ENCODE measurements at regions not wholly inside any gene's neighbourhood (a gene's known extent, or its start where the extent isn't known, plus 50 kb on each side); places are given as distances from the start of the nearest gene placed in this dataset.

DNA sequence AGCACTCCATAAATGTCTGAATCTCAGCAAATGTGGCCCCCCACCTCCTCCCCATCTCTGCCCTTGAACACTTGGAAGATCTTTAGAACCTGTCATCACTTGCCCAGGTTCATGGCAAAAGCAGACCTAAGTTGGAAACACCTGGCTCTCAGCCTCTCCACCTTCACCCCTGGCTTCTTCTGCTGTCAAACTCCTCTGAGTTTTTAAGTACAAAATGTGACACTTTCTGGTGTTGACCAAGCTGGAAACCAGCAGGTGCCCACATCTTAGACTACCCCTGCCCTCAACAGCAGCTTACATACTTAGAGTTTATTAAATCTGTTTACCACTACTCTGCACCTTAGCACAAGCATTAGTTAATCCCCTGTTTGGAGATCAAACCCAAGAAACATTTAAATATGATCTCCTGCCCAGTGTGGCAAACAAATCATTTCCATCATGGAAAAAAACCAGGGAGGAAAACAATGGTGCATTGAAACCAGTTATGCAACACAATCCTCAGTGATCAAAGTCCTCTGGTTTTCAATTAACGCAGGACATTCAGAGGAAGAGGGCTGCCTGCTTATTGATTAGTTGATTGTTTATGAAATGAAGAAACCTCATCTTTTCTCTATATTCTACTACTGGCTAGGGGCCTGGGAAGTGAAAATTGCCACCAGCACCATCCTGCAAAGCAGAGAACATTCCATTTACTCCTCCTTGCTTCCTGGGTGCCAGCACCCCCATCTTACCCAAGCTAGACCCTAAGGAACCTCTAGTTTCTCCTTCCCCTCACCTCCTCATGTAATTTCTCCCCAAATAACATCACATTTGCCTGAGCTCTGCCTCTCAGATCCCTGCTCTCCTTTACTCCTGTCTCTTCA, 139.4 kb upstream of the RAB4A start:
- no peak overlapping the region for H3K4me3 Mint-ChIP-seq

More for the DNA sequence above, 139.4 kb upstream of the RAB4A start:
- ATAC-seq = no peak
- peaks cover 10% of the 10 kb centered on the region for H3K4me1 Mint-ChIP-seq
- H4K20me1 ChIP-seq (replicated peaks; ENCODE audit: insufficient read depth) = no peaks in the 10 kb centered on the region
- DNase-seq (ENCODE audit: low spot score) = no peak
- H3K36me3 Mint-ChIP-seq (ENCODE audit: low read depth) = peaks cover 28% of the 10 kb centered on the region
- no peak overlapping the region for H3K27ac Mint-ChIP-seq
- H3K4me1 ChIP-seq (ENCODE audit: insufficient read depth) = no peaks in the 10 kb centered on the region; the same call in 1 of the 2 replicates
- H3K4me2 ChIP-seq = no peak overlapping the region
- TF ChIP-seq, protein P1, sequence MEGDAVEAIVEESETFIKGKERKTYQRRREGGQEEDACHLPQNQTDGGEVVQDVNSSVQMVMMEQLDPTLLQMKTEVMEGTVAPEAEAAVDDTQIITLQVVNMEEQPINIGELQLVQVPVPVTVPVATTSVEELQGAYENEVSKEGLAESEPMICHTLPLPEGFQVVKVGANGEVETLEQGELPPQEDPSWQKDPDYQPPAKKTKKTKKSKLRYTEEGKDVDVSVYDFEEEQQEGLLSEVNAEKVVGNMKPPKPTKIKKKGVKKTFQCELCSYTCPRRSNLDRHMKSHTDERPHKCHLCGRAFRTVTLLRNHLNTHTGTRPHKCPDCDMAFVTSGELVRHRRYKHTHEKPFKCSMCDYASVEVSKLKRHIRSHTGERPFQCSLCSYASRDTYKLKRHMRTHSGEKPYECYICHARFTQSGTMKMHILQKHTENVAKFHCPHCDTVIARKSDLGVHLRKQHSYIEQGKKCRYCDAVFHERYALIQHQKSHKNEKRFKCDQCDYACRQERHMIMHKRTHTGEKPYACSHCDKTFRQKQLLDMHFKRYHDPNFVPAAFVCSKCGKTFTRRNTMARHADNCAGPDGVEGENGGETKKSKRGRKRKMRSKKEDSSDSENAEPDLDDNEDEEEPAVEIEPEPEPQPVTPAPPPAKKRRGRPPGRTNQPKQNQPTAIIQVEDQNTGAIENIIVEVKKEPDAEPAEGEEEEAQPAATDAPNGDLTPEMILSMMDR (conservative IDR thresholded peaks at IDR 0.05; ENCODE audit: low read depth in 2 of 2) = no peak
- TF ChIP-seq, protein P2, sequence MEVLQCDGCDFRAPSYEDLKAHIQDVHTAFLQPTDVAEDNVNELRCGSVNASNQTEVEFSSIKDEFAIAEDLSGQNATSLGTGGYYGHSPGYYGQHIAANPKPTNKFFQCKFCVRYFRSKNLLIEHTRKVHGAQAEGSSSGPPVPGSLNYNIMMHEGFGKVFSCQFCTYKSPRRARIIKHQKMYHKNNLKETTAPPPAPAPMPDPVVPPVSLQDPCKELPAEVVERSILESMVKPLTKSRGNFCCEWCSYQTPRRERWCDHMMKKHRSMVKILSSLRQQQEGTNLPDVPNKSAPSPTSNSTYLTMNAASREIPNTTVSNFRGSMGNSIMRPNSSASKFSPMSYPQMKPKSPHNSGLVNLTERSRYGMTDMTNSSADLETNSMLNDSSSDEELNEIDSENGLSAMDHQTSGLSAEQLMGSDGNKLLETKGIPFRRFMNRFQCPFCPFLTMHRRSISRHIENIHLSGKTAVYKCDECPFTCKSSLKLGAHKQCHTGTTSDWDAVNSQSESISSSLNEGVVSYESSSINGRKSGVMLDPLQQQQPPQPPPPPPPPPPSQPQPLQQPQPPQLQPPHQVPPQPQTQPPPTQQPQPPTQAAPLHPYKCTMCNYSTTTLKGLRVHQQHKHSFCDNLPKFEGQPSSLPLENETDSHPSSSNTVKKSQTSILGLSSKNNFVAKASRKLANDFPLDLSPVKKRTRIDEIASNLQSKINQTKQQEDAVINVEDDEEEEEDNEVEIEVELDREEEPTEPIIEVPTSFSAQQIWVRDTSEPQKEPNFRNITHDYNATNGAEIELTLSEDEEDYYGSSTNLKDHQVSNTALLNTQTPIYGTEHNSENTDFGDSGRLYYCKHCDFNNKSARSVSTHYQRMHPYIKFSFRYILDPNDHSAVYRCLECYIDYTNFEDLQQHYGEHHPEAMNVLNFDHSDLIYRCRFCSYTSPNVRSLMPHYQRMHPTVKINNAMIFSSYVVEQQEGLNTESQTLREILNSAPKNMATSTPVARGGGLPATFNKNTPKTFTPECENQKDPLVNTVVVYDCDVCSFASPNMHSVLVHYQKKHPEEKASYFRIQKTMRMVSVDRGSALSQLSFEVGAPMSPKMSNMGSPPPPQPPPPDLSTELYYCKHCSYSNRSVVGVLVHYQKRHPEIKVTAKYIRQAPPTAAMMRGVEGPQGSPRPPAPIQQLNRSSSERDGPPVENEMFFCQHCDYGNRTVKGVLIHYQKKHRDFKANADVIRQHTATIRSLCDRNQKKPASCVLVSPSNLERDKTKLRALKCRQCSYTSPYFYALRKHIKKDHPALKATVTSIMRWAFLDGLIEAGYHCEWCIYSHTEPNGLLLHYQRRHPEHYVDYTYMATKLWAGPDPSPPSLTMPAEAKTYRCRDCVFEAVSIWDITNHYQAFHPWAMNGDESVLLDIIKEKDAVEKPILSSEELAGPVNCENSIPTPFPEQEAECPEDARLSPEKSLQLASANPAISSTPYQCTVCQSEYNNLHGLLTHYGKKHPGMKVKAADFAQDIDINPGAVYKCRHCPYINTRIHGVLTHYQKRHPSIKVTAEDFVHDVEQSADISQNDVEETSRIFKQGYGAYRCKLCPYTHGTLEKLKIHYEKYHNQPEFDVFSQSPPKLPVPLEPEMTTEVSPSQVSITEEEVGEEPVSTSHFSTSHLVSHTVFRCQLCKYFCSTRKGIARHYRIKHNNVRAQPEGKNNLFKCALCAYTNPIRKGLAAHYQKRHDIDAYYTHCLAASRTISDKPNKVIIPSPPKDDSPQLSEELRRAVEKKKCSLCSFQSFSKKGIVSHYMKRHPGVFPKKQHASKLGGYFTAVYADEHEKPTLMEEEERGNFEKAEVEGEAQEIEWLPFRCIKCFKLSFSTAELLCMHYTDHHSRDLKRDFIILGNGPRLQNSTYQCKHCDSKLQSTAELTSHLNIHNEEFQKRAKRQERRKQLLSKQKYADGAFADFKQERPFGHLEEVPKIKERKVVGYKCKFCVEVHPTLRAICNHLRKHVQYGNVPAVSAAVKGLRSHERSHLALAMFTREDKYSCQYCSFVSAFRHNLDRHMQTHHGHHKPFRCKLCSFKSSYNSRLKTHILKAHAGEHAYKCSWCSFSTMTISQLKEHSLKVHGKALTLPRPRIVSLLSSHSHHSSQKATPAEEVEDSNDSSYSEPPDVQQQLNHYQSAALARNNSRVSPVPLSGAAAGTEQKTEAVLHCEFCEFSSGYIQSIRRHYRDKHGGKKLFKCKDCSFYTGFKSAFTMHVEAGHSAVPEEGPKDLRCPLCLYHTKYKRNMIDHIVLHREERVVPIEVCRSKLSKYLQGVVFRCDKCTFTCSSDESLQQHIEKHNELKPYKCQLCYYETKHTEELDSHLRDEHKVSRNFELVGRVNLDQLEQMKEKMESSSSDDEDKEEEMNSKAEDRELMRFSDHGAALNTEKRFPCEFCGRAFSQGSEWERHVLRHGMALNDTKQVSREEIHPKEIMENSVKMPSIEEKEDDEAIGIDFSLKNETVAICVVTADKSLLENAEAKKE (CRISPR knock-in tag; IDR thresholded peaks at IDR 0.05) = no peak
- no peak overlapping the region for H3K4me3 ChIP-seq
- no peaks in the 10 kb centered on the region for H3K79me2 ChIP-seq (replicated peaks; ENCODE audit: insufficient read depth)
- H3K9me3 Mint-ChIP-seq = peaks cover 29% of the 10 kb centered on the region
- H3K36me3 ChIP-seq (ENCODE audit: insufficient read depth) = peaks cover 5% of the 10 kb centered on the region; the same call in 1 of the 2 replicates
- no peak overlapping the region for H3K27ac ChIP-seq (ENCODE audit: low read depth)
- no peak overlapping the region for H2AFZ ChIP-seq
- no peaks in the 10 kb centered on the region for H3K27me3 Mint-ChIP-seq (ENCODE audit: insufficient read depth, low read depth, poor library complexity)
- no peaks in the 10 kb centered on the region for H3F3A ChIP-seq (replicated peaks; ENCODE audit: low read depth)
- peaks cover 14% of the 10 kb centered on the region; the same call in 1 of the 2 replicates for H3K9me2 ChIP-seq (ENCODE audit: insufficient read depth)
- no peaks in the 10 kb centered on the region for H3K27me3 ChIP-seq (ENCODE audit: insufficient read depth)

All from GM23338 (cell line).